ENCODE measurements at regions not wholly inside any gene's neighbourhood (a gene's known extent, or its start where the extent isn't known, plus 50 kb on each side); places are given as distances from the start of the nearest gene placed in this dataset.

DNA sequence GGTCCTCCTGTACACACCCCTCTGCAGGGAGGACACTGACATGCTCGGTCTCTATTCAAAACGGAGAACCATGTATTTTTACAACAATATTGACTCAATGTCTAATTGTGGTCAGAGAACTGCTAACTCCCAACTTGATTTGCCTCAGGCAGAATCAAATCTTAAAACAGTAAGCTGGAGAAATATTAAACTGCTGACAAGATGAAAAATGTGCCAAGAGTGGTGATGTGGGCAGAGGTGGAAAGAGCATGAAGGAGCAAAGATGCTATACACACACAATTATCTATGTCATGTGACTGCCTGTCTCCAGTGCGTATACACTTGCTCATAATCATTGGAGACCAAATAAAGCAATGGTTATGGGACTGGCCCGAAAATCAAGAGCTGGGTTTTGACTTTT lies 556.1 kb upstream of the ZNF608 start:
- TF ChIP-seq YY1 (IDR thresholded peaks at IDR 0.05; ENCODE audit: insufficient read depth, insufficient read length) (no peak), ZNF274 (IDR thresholded peaks at IDR 0.05; ENCODE audit: low read depth, low read length) (no peak)
